ENCODE measurements at regions not wholly inside any gene's neighbourhood (a gene's known extent, or its start where the extent isn't known, plus 50 kb on each side); places are given as distances from the start of the nearest gene placed in this dataset.

DNA sequence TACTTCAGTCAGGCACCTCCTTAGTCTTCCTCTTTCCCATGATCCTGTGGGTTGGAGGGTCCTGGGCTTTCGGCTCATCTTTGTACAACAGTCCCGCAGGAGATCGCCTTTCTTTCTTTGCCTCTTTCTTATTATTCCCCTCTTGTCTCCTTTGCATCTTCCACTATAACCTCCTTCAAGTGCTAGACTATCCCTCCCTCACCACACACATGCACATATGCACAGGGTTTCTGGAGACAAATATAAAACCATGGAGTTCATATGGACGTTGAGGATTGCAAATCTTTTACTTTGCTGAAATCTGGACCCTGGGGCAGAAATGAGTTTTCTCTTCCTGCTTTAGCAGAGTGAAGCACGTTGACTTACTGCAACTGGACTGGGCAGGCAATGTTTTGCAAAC is 80.3 kb downstream of the TMEM17 start:
- TF ChIP-seq, protein P1, sequence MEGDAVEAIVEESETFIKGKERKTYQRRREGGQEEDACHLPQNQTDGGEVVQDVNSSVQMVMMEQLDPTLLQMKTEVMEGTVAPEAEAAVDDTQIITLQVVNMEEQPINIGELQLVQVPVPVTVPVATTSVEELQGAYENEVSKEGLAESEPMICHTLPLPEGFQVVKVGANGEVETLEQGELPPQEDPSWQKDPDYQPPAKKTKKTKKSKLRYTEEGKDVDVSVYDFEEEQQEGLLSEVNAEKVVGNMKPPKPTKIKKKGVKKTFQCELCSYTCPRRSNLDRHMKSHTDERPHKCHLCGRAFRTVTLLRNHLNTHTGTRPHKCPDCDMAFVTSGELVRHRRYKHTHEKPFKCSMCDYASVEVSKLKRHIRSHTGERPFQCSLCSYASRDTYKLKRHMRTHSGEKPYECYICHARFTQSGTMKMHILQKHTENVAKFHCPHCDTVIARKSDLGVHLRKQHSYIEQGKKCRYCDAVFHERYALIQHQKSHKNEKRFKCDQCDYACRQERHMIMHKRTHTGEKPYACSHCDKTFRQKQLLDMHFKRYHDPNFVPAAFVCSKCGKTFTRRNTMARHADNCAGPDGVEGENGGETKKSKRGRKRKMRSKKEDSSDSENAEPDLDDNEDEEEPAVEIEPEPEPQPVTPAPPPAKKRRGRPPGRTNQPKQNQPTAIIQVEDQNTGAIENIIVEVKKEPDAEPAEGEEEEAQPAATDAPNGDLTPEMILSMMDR (IDR thresholded peaks at IDR 0.05; ENCODE audit: low read depth, low read length, missing input control) = no peak
- TF ChIP-seq, protein P2, sequence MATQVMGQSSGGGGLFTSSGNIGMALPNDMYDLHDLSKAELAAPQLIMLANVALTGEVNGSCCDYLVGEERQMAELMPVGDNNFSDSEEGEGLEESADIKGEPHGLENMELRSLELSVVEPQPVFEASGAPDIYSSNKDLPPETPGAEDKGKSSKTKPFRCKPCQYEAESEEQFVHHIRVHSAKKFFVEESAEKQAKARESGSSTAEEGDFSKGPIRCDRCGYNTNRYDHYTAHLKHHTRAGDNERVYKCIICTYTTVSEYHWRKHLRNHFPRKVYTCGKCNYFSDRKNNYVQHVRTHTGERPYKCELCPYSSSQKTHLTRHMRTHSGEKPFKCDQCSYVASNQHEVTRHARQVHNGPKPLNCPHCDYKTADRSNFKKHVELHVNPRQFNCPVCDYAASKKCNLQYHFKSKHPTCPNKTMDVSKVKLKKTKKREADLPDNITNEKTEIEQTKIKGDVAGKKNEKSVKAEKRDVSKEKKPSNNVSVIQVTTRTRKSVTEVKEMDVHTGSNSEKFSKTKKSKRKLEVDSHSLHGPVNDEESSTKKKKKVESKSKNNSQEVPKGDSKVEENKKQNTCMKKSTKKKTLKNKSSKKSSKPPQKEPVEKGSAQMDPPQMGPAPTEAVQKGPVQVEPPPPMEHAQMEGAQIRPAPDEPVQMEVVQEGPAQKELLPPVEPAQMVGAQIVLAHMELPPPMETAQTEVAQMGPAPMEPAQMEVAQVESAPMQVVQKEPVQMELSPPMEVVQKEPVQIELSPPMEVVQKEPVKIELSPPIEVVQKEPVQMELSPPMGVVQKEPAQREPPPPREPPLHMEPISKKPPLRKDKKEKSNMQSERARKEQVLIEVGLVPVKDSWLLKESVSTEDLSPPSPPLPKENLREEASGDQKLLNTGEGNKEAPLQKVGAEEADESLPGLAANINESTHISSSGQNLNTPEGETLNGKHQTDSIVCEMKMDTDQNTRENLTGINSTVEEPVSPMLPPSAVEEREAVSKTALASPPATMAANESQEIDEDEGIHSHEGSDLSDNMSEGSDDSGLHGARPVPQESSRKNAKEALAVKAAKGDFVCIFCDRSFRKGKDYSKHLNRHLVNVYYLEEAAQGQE (IDR thresholded peaks at IDR 0.05) = no peak
- no peak for TF ChIP-seq JUND (IDR thresholded peaks at IDR 0.05)
- no peak for TF ChIP-seq YY1 (IDR thresholded peaks at IDR 0.05)
- no peak for TF ChIP-seq ZBTB33 (IDR thresholded peaks at IDR 0.05)
- no peak for TF ChIP-seq ATF3 (IDR thresholded peaks at IDR 0.05)
- no peak for TF ChIP-seq MAX (IDR thresholded peaks at IDR 0.05)
- TF ChIP-seq SP1 (IDR thresholded peaks at IDR 0.05) = no peak
- no peak for TF ChIP-seq NR2F2 (IDR thresholded peaks at IDR 0.05)
- TF ChIP-seq TAF1 (conservative IDR thresholded peaks at IDR 0.05) = no peak
- TF ChIP-seq RAD21 (IDR thresholded peaks at IDR 0.05) = no peak
- no peak for TF ChIP-seq EGR1 (IDR thresholded peaks at IDR 0.05; ENCODE audit: low read depth in 2 of 2)
- TF ChIP-seq HNF4G (IDR thresholded peaks at IDR 0.05) = no peak
- no peak for TF ChIP-seq GABPA (IDR thresholded peaks at IDR 0.05 in 1 of 2, conservative IDR thresholded peaks at IDR 0.05 in 1 of 2)

Data from liver (tissue), 3 donors.